Kidney glomerular epithelial cell (primary cell): ENCODE measurements at regions not wholly inside any gene's neighbourhood (a gene's known extent, or its start where the extent isn't known, plus 50 kb on each side); places are given as distances from the start of the nearest gene placed in this dataset.
"Not testable (repeated sequence)": the region's sequence is repeated elsewhere in the genome, so short reads cannot be mapped to it uniquely, and the experiment has no call there.

Experiments
- DNase-seq: peaks from one replicate; lab custom pipeline; 2025; lab: John Stamatoyannopoulos, UW

- no peak for DNase-seq
Observed at GRCh38 chr5:111635151-111635902, 121.7 kb downstream of the NREP start.

- DNase-seq = no peak
Observed at GRCh38 chr5:111631328-111631727, 119.0 kb upstream of the STARD4 start.

DNA sequence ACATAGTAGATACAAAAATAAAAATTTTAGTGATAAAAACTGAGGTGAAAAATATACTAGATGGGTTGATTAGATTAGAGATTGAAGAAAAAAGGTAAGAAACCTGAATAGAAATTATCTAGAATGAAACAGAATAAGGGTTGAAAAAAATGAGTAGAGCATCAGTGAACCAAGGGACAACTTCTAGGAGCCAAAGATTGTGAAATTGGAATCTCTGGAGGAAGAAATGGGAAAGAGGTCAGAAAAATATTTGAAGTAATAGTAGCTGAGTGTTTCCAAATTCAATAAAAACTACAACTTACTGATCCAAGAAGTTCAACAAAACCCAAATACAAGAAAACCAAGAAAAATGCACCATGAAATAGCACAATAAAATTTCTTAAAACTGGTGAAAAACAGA is 116.6 kb upstream of the STARD4 start:
- DNase-seq = no peak

GRCh38 chr5:111627862-111628261 is 115.5 kb upstream of the STARD4 start:
- no peak for DNase-seq

DNA sequence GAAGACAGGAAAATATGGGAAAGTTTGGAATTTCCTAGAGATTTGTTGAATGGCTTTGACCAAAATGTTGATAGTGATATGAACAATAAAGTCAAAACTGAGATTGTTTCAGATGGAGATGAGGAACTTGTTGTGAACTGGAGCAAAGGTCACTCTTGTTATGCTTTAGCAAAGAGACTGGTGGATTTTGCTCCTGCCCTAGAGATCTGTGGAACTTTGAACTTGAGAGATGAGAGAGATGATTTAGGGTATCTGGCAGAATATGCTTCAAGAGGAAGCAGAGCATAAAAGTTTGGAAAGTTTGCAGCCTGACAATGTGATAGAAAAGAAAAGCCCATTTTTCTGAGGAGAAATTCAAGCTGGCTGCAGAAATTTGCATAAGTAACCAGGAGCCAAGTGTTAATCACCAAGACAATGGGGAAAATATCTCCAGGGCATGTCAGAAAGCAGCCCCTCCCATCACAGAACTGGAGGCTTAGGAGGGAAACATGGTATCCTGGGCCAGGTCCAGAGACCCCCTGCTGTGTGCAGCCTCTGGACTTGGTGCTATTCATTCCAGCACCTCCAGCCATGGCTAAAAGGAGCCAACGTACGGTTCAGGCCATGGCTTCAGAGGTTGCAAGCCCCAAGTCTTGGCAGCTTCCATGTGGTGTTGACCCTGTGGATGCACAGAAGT is 114.3 kb upstream of the STARD4 start:
- DNase-seq = no peak

DNA sequence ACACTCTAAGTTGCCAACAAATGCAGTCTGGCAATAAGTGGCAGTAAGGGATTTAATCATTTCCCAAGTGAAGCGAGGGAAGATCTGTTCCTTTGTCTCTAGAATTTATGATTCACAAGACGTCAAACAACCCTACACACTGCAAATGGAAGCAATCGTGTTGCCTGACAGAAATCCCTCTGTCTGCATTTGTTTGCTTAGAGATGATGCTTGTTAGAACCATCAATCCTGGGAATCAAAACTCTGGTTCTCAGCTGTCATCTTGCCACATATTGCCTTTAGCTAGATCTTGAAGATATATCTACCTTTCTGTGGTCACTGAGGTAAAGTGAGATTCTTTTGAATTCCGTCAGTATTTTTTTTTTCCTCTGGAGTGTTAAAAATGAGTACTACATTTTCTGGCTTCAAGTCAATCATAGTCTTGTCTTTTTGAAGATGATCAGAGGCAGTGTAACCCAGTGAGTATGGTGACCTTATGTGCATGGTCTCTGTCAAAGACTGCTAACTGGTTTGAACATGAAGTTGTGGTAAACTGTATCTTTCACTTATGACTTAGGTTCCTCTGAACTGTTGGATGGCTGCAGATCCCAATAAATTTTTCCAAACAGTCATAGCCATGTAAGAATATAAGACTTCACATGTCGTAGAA is 106.4 kb upstream of the STARD4 start:
- DNase-seq = no peak

DNA sequence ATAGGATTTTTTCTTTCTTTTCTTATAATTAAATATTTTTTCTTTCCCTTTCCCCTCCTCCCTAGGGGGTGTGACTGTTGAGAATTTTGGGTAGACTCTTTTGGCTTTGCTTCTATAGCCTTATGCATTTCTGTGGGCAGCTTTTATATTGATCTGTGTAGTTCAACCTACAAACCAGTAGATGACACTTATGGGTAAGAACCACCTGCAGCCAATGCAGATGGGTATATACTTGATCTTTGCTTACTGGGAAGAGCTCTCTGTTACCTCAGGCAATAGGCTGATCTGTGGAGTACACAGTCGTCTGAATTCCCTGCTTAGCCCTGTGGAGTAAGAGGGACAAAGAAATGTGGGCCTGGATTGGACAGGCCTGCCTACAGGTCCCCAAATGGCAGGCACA is 102.7 kb upstream of the STARD4 start:
- no peak for DNase-seq

DNA sequence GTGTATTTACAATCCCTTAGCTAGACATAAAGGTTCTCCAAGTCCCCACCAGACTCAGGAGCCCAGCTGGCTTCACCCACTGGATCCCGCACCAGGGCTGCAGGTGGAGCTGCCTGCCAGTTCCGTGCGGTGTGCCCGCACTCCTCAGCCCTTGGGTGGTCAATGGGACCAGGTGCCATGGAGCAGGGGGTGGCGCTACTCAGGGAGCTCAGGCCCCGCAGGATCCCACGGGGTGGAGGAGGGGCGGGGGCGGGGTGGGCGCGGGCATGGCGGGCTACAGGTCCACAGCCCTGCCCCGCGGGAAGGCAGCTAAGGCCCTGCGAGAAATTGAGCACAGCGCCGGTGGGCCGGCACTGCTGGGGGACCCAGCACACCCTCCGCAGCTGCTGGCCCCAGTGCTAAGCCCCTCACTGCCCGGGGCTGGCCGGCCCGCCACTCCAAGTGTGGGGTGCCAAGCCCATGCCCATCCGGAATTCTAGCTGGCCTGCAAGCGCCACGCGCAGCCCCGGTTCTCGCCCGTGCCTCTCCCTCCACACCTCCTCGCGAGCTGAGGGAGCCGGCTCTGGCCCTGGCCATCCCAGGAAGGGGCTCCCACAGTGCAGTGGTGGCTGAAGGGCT is 99.8 kb upstream of the STARD4 start:
- DNase-seq = not testable (repeated sequence)

DNA sequence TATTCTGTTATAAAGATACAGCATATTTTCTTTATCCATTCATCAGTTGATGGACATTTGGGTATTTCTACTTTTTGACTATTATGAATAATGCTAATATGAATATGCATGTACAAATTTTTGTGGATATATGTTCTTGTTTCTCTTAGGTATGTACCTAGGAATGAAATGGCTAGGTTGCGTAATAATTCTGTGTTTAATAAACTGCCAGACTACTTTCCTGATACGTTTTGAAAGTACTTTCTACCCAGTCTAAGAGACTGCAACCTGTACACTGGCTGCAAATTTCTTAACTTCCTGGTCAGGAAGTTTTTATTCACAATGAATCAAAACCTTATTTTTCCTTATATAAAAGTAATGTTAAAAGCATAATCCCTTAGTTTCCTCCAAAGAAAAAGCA is 93.9 kb upstream of the STARD4 start:
- no peak for DNase-seq

DNA sequence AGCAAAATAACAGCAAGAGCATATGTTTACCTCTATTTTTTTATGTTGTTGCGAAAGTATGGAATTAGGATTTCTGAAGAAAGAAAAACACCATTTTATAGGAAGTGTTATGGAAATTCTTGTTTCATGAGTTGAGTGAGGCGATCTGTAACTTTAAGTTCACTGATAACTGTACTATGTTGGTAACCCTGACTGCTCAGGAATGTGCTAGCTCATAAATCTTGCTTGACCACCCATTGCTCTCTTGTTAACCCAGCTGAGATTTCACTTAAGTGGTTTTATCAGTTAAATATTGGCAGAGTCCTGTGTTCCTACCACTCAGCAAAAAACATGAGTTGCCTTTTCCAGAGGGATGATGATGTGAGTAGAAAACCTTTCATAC is 91.1 kb upstream of the STARD4 start:
- peak; percentile 99 for DNase-seq

- DNase-seq = no peak
Observed at GRCh38 chr5:111602817-111603445, 90.6 kb upstream of the STARD4 start.

GRCh38 chr5:111598996-111599395 is 86.7 kb upstream of the STARD4 start:
- no peak for DNase-seq

DNA sequence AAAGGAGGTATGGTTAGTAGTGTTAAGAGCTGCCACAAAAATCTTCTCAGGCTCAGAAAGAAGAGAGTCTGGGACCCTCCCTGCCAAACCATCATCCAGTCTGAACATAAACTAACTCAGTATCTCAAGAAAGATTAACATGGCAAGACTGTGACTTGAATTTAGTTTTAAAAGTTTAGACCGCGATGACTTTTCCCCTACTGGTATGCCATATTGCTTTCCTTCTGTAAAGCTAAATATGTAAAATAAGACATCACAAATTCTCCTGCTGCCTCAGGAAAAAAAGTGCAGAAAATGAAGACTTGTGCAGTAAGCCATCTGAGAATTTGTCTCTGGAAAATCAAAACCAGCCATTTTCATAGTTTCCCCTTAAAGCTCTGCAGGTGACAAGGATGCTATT is 85.2 kb upstream of the STARD4 start:
- no peak for DNase-seq

GRCh38 chr5:111596705-111597104 is 84.4 kb upstream of the STARD4 start:
- no peak for DNase-seq

DNA sequence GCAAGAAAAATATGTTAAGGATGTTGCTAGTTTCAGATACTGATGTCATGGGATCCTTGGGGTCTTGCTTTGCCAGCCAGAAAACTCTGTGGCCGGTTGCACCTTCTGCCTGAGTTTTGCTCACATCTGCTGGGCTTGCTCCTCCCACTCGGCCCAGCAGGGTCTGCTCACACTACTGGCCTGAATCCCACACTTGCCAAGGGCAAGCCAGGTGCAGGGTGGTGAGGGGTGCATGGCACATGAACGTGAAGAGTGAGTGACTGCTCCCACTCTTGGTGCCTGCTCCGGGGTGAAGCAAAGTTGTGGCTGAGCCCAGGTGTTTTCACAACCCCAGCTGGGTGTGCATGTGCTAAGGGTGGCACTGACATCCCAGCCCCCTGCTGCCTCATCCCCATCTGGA is 83.1 kb upstream of the STARD4 start:
- no peak for DNase-seq

GRCh38 chr5:111589316-111589715 is 77.0 kb upstream of the STARD4 start:
- no peak for DNase-seq

- no peak for DNase-seq
Observed at GRCh38 chr5:111587728-111588127, 75.4 kb upstream of the STARD4 start.

- DNase-seq = no peak
Observed at GRCh38 chr5:111585946-111586345, 73.6 kb upstream of the STARD4 start.

GRCh38 chr5:111585291-111585690 is 73.0 kb upstream of the STARD4 start:
- no peak for DNase-seq

- peak; percentile 79 for DNase-seq
Observed at GRCh38 chr5:111584651-111585050, 72.3 kb upstream of the STARD4 start.

- DNase-seq = no peak
Observed at GRCh38 chr5:111583758-111584203, 71.4 kb upstream of the STARD4 start.

- peak; percentile 20 for DNase-seq
Observed at GRCh38 chr5:111582993-111583601, 70.8 kb upstream of the STARD4 start.
